ENCODE measurements at regions not wholly inside any gene's neighbourhood (a gene's known extent, or its start where the extent isn't known, plus 50 kb on each side); places are given as distances from the start of the nearest gene placed in this dataset.
A peak's percentile ranks its signal among the peaks of the same experiment; 100 is the strongest.

DNA sequence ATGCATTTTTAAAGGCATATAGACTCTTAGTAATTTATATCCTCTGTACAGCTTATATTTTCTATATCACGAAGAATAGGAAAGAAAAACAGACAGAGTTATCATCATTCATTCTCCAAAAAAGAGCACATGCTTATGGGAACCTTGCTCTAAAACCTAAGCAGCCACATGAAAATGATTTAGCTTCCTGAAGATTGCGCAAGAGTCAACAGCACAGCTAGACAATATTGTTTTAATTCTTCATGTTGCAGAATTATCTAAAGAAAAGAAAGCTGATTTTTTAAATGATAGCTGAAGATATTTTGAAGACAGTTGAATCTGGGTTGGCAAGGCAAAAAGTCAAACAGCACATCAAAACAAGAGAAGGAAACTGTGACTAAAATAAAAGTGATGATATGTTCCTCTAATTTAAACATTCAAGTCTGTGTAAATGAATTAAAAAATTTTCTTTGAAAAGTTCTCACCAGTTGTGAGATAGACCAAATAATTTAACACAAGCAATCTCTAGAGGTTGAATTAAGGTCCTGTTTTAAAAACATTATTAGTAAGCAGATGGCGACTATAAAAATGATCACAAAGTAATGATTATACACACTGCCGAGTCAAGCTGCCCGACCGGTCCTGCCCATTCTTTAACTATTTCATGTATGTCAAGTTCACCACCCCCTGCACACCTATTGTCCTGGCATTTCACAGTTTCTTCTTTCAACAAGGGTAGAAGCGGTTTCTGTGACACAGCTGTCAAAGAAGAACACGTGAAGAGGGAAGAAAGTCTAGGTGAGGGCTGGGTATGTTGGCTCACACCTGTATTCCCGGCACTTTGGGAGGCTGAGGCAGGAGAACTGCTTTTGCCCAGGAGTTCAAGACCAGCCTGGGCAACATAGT, 74.2 kb upstream of the BHLHE40 start:
- Mint-ChIP-seq H3K27ac (ENCODE audit: unreplicated experiment) (no peak overlapping the region), H3K9me3 (ENCODE audit: unreplicated experiment) (no peaks in the 10 kb centered on the region), H3K27me3 (ENCODE audit: unreplicated experiment) (no peaks in the 10 kb centered on the region), H3K4me1 (ENCODE audit: unreplicated experiment) (peaks cover 27% of the 10 kb centered on the region), H3K36me3 (ENCODE audit: unreplicated experiment) (no peaks in the 10 kb centered on the region), H3K4me3 (ENCODE audit: unreplicated experiment) (no peak overlapping the region)
- no peak for DNase-seq (ENCODE audit: extremely low spot score, unreplicated experiment)
- TF ChIP-seq, protein P1, sequence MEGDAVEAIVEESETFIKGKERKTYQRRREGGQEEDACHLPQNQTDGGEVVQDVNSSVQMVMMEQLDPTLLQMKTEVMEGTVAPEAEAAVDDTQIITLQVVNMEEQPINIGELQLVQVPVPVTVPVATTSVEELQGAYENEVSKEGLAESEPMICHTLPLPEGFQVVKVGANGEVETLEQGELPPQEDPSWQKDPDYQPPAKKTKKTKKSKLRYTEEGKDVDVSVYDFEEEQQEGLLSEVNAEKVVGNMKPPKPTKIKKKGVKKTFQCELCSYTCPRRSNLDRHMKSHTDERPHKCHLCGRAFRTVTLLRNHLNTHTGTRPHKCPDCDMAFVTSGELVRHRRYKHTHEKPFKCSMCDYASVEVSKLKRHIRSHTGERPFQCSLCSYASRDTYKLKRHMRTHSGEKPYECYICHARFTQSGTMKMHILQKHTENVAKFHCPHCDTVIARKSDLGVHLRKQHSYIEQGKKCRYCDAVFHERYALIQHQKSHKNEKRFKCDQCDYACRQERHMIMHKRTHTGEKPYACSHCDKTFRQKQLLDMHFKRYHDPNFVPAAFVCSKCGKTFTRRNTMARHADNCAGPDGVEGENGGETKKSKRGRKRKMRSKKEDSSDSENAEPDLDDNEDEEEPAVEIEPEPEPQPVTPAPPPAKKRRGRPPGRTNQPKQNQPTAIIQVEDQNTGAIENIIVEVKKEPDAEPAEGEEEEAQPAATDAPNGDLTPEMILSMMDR (IDR thresholded peaks at IDR 0.05): no peak

DNA sequence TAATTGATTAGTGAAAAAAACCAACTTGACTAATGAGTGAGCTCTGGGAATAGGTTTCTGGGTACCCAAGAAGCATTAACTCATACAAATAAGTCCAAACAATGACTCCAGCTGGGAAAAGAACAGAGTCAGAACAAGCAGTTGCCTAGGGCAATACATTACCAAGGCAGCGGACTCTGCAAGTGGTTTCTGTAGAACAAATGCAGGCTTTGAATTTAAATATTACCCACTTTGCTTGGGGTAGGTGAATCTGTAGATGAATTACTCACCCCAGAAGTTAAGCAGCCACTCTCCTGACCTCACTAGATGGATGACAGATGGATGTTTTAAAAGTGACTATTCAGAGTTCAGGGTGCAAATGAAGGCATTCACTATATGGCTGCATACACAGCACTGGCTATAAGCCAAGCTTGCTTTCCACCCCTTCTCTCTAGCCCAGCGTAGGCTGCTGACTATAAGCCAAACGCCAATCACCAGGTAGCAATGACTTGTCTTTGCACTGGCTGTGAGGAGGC, 73.1 kb upstream of the BHLHE40 start:
- H3K27me3 Mint-ChIP-seq (ENCODE audit: unreplicated experiment): peaks cover 1% of the 10 kb centered on the region
- TF ChIP-seq, protein P1 (IDR thresholded peaks at IDR 0.05): no peak
- no peaks in the 10 kb centered on the region for H3K36me3 Mint-ChIP-seq (ENCODE audit: unreplicated experiment)
- peaks cover 27% of the 10 kb centered on the region for H3K4me1 Mint-ChIP-seq (ENCODE audit: unreplicated experiment)
- peak overlapping the region; percentile 35 for H3K27ac Mint-ChIP-seq (ENCODE audit: unreplicated experiment)
- no peak overlapping the region for H3K4me3 Mint-ChIP-seq (ENCODE audit: unreplicated experiment)
- DNase-seq (ENCODE audit: extremely low spot score, unreplicated experiment): no peak
- H3K9me3 Mint-ChIP-seq (ENCODE audit: unreplicated experiment): no peaks in the 10 kb centered on the region

DNA sequence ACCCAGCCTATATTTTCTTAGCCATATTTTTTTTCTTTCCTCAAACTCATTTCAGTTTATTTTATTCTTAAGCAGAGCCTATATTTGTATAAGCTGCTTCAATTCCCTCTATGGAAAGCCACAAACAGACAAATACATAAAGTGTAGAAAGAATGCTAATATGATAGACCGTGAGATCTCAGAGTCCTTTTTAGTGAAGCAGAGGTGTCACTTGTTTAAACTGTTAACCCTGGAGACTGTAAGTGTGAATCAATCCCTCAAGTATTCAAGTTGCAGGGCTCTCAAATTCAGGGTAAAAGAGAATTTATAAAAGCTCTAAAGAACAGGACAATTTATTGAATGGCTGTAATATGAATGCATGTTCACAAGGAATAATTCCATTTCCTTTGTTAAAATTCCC, 72.2 kb upstream of the BHLHE40 start:
- Mint-ChIP-seq H3K27me3 (ENCODE audit: unreplicated experiment) (peaks cover 3% of the 10 kb centered on the region), H3K9me3 (ENCODE audit: unreplicated experiment) (no peaks in the 10 kb centered on the region), H3K4me1 (ENCODE audit: unreplicated experiment) (peaks cover 27% of the 10 kb centered on the region), H3K4me3 (ENCODE audit: unreplicated experiment) (no peak overlapping the region), H3K36me3 (ENCODE audit: unreplicated experiment) (no peaks in the 10 kb centered on the region), H3K27ac (ENCODE audit: unreplicated experiment) (no peak overlapping the region)
- no peak for DNase-seq (ENCODE audit: extremely low spot score, unreplicated experiment)
- TF ChIP-seq, protein P1 (IDR thresholded peaks at IDR 0.05): no peak

DNA sequence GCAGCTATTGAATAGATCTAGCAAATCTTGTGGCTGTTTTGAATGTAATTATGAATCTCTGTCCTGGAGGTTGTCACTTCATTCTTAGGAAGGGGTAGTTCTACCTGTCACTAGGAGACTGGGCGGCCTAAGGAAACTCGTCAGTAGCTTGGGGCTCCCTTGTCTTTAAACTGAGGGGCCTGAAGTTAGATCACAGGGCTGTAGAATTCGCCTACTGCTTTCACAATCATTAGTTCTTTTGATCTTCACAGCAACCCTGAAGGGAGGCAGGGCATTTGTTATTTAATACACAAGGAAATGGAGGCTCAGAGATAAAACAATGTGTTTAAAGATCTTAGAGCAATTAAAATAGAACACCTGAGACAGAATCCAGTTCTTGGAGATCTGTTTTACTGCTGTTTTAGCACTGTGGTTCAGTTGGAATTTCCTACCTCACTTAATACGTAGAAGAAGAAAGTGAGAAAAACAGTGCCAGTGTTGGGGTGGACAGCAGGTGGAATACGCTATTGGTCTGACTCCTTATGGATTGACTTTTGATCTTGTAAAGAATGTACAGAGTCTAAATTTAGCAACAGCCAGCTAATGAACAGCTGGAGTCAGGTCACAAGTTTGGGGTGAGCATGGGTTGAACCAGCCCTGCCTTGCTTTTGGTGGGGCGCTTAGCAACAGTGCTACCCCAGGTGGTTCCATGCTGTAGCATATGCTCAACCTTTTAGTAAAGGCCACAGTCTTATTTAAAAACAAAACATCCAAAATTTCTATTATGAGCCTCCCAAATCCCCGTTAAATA, 71.4 kb upstream of the BHLHE40 start:
- Mint-ChIP-seq H3K4me3 (ENCODE audit: unreplicated experiment) (no peak overlapping the region), H3K27ac (ENCODE audit: unreplicated experiment) (no peak overlapping the region), H3K4me1 (ENCODE audit: unreplicated experiment) (peaks cover 27% of the 10 kb centered on the region), H3K9me3 (ENCODE audit: unreplicated experiment) (no peaks in the 10 kb centered on the region), H3K27me3 (ENCODE audit: unreplicated experiment) (peaks cover 3% of the 10 kb centered on the region), H3K36me3 (ENCODE audit: unreplicated experiment) (no peaks in the 10 kb centered on the region)
- TF ChIP-seq, protein P1 (IDR thresholded peaks at IDR 0.05): no peak
- DNase-seq (ENCODE audit: extremely low spot score, unreplicated experiment): no peak

Data from osteocyte (in vitro differentiated cells).